ENCODE measurements at regions not wholly inside any gene's neighbourhood (a gene's known extent, or its start where the extent isn't known, plus 50 kb on each side); places are given as distances from the start of the nearest gene placed in this dataset.
"Not testable (repeated sequence)": the region's sequence is repeated elsewhere in the genome, so short reads cannot be mapped to it uniquely, and the experiment has no call there.

GRCh38 chr1:38166461-38166860 lies 119.9 kb upstream of the POU3F1 start:
- no peaks in the 10 kb centered on the region for H3K27me3 ChIP-seq
- no peaks in the 10 kb centered on the region for H3K36me3 ChIP-seq
- H3K4me3 ChIP-seq = no peak overlapping the region
- H3K9me3 ChIP-seq (ENCODE audit: low read depth) = no peaks in the 10 kb centered on the region
- no peak for DNase-seq (ENCODE audit: low read depth in 1 of 2, low spot score in 1 of 2)
- no peak overlapping the region for H3K27ac ChIP-seq
- H3K4me1 ChIP-seq (ENCODE audit: low read depth) = no peaks in the 10 kb centered on the region
- TF ChIP-seq, protein P1, sequence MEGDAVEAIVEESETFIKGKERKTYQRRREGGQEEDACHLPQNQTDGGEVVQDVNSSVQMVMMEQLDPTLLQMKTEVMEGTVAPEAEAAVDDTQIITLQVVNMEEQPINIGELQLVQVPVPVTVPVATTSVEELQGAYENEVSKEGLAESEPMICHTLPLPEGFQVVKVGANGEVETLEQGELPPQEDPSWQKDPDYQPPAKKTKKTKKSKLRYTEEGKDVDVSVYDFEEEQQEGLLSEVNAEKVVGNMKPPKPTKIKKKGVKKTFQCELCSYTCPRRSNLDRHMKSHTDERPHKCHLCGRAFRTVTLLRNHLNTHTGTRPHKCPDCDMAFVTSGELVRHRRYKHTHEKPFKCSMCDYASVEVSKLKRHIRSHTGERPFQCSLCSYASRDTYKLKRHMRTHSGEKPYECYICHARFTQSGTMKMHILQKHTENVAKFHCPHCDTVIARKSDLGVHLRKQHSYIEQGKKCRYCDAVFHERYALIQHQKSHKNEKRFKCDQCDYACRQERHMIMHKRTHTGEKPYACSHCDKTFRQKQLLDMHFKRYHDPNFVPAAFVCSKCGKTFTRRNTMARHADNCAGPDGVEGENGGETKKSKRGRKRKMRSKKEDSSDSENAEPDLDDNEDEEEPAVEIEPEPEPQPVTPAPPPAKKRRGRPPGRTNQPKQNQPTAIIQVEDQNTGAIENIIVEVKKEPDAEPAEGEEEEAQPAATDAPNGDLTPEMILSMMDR (IDR thresholded peaks at IDR 0.05; ENCODE audit: low read depth, low read length) = no peak

GRCh38 chr1:38153778-38154470 lies 107.3 kb upstream of the POU3F1 start:
- Histone ChIP-seq H3K4me1 (ENCODE audit: low read depth) (no peaks in the 10 kb centered on the region), H3K27ac (no peak overlapping the region), H3K36me3 (no peaks in the 10 kb centered on the region), H3K9me3 (ENCODE audit: low read depth) (no peaks in the 10 kb centered on the region), H3K4me3 (no peak overlapping the region), H3K27me3 (no peaks in the 10 kb centered on the region)
- no peak for DNase-seq (ENCODE audit: low read depth in 1 of 2, low spot score in 1 of 2)
- TF ChIP-seq, protein P1 (IDR thresholded peaks at IDR 0.05; ENCODE audit: low read depth, low read length) = no peak

DNA sequence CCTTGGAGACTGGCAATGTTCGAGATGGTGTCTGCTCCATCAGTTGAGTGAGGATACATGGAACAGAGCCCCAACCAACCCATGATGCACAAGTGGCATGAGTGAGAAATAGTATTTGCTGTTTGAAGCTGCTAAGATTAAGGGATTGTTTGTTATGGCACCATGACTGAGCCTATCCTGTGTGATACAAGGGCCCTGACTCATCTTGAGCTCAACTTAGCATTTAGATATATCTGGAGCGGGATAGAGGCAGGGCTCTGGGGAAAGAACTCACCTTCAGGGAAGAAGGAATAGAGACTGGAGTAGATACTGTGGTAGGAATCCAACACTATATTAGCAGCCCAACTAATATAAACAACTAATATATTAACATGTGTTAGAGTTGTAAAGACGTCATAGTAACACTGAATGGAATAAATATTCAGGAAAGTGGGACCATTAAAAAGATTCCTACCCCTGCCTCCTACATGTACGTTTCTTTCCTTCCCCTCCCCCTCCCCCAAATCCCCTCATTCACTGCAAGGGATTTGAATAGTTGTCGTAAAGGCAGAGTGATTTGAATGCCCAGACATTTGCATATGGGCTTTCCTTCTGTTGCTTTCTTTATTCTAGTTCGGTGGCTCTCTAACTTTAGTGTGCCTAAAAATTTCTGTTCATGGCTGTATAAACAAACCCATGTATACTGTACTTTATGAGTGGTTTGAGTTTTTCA lies 106.6 kb upstream of the POU3F1 start:
- TF ChIP-seq, protein P1 (IDR thresholded peaks at IDR 0.05; ENCODE audit: low read depth, low read length) = no peak
- Histone ChIP-seq H3K9me3 (ENCODE audit: low read depth) (no peaks in the 10 kb centered on the region), H3K4me1 (ENCODE audit: low read depth) (no peaks in the 10 kb centered on the region), H3K36me3 (no peaks in the 10 kb centered on the region), H3K27me3 (no peaks in the 10 kb centered on the region), H3K27ac (no peak overlapping the region), H3K4me3 (no peak overlapping the region)
- no peak for DNase-seq (ENCODE audit: low read depth in 1 of 2, low spot score in 1 of 2)

DNA sequence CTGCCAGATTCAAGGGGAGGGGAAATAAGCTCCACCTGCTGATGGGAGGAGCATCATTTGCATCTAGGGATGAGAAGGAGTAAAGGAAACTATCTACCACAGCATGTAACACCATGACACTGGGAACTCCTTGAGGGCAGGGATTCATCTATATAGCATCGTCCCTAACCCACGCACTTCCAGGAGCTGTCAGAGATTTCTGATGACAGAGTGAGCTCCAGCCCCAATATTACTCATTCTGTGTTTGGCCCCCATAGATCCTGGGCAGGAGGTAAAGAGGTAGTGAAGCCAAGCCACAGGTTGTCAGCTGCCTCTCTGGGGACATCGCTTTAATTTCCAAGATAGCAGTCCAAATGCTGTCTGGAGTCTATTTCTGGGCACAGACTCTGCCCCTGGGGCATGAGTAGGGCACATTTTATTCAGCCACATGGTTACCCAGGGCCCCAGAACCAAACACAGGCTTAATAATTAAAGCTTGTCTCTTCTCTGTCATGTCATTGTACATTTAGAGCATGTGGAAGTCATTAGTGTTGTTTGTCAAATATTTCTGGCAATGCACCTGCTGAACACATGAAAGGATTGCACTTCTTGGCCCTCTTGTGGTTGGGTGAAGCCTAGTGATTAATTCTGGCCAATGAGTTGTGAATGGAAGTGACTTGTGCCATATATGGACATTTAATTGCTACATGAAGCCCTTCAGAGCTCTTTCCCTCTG lies 105.9 kb upstream of the POU3F1 start:
- Histone ChIP-seq H3K4me1 (ENCODE audit: low read depth) (no peaks in the 10 kb centered on the region), H3K4me3 (no peak overlapping the region), H3K27ac (no peak overlapping the region), H3K36me3 (no peaks in the 10 kb centered on the region), H3K9me3 (ENCODE audit: low read depth) (no peaks in the 10 kb centered on the region), H3K27me3 (no peaks in the 10 kb centered on the region)
- TF ChIP-seq, protein P1 (IDR thresholded peaks at IDR 0.05; ENCODE audit: low read depth, low read length) = no peak
- no peak for DNase-seq (ENCODE audit: low read depth in 1 of 2, low spot score in 1 of 2)

- no peaks in the 10 kb centered on the region for H3K36me3 ChIP-seq
- H3K4me1 ChIP-seq (ENCODE audit: low read depth) = no peaks in the 10 kb centered on the region
- TF ChIP-seq, protein P1 (IDR thresholded peaks at IDR 0.05; ENCODE audit: low read depth, low read length) = no peak
- H3K27ac ChIP-seq = no peak overlapping the region
- H3K27me3 ChIP-seq = no peaks in the 10 kb centered on the region
- DNase-seq (ENCODE audit: low read depth in 1 of 2, low spot score in 1 of 2) = no peak
- H3K4me3 ChIP-seq = no peak overlapping the region
- no peaks in the 10 kb centered on the region for H3K9me3 ChIP-seq (ENCODE audit: low read depth)
Measured at GRCh38 chr1:38151399-38151798, 104.8 kb upstream of the POU3F1 start.

- not testable (repeated sequence) for H3K4me1 ChIP-seq (ENCODE audit: low read depth); H3K27me3 ChIP-seq; H3K9me3 ChIP-seq (ENCODE audit: low read depth); H3K36me3 ChIP-seq; H3K27ac ChIP-seq; H3K4me3 ChIP-seq; DNase-seq (ENCODE audit: low read depth in 1 of 2, low spot score in 1 of 2)
Measured at GRCh38 chr1:38146079-38146478, 99.5 kb upstream of the POU3F1 start.

Measured in cardiac muscle cell (in vitro differentiated cells and primary cell).